K562 (cell line): ENCODE measurements at regions not wholly inside any gene's neighbourhood (a gene's known extent, or its start where the extent isn't known, plus 50 kb on each side); places are given as distances from the start of the nearest gene placed in this dataset.

Experiments
- ATAC-seq: fragments of 200-7000 bp; cut with Tn5 transposase; 3 replicates; pipeline ENCODE4 v1.9.1; 2020; ENCODE audit warnings: moderate library complexity
- BruUV-seq: library from RNA; stranded (reverse); fragments of 400-500 nt; replicated peaks from 2 replicates; lab custom pipeline; 2021; lab: Mats Ljungman, UMichigan
- CTCF ChIA-PET: fragments of 300-600 bp; formaldehyde crosslinking; extraction: SDS; loops from one replicate; lab custom pipeline; 2021; ENCODE audit warnings: low intra/inter-chr PET ratio; lab: Yijun Ruan, JAX
- POLR2A ChIA-PET: fragments of 300-600, 350-650 bp; sonication (Branson Sonifier 250); formaldehyde crosslinking; extraction: SDS; loops from one replicate; lab custom pipeline; 2021; ENCODE audit warnings: antibody characterized with exemption, inconsistent platforms; lab: Yijun Ruan, JAX
- DNase-seq, 4 experiments: peaks; one replicate each; pipeline versions ENCODE4 v3.0.0 to v3.0.0-alpha.2; 2011 to 2018; ENCODE audit warnings: low spot score in 3 of 4, mixed read lengths in 3 of 4; ENCODE audit errors: extremely low read depth in 1 of 4
- FAIRE-seq: peaks from 2 replicates; lab custom pipeline; 2011; peaks lifted over from hg19 to GRCh38; lab: Jason Lieb, UNC
- H2AFZ ChIP-seq: 2 replicates; pipeline ENCODE4 v1.6.0; 2011; ENCODE audit warnings: low read depth, low read length, control low read depth, inconsistent platforms
- H3K27ac ChIP-seq: fragments of 200-600 bp; 3 replicates; pipeline ENCODE4 v1.8.0; 2011; ENCODE audit warnings: low read depth, mild to moderate bottlenecking, control low read depth, inconsistent platforms, low read length, moderate library complexity, mixed read lengths; ENCODE audit errors: extremely low read depth
- H3K27me3 ChIP-seq, 2 experiments: fragments of 300-600 bp in 1 of 2; 2 replicates in 1 of 2; 3 replicates in 1 of 2; pipeline versions ENCODE4 v1.6.0 to v1.8.0; 2011; ENCODE audit warnings: inconsistent platforms in 2 of 2, low read length in 2 of 2, mild to moderate bottlenecking in 1 of 2, mixed read lengths in 1 of 2, moderate library complexity in 1 of 2; ENCODE audit not compliant: control insufficient read depth in 2 of 2, insufficient read depth in 2 of 2
- H3K36me3 ChIP-seq: fragments of 300-600 bp; 3 replicates; pipeline ENCODE4 v1.8.0; 2011; ENCODE audit warnings: mild to moderate bottlenecking, low read length, inconsistent platforms; ENCODE audit not compliant: control insufficient read depth, insufficient read depth
- H3K4me1 ChIP-seq, 2 experiments: fragments of 200-600 bp in 1 of 2; replicated peaks in 1 of 2; 2 replicates in 1 of 2; 3 replicates in 1 of 2; pipeline versions ENCODE4 v1.5.1 to v1.8.0; 2011; ENCODE audit warnings: inconsistent platforms in 2 of 2, low read length in 2 of 2, mild to moderate bottlenecking in 1 of 2, mixed read lengths in 1 of 2, moderate library complexity in 1 of 2; ENCODE audit not compliant: control insufficient read depth in 2 of 2, insufficient read depth in 2 of 2
- H3K4me2 ChIP-seq: 2 replicates; pipeline ENCODE4 v1.6.1; 2011; ENCODE audit warnings: low read length, control low read depth, inconsistent platforms, mixed read lengths; ENCODE audit not compliant: insufficient read depth
- H3K4me3 ChIP-seq: fragments of 200-600 bp; sonication (generic), shearing (Covaris generic); 2 replicates; pipeline ENCODE4 v1.5.1; 2016; ENCODE audit warnings: control low read depth, inconsistent platforms
- H3K79me2 ChIP-seq: fragments of 200-600 bp; 3 replicates; pipeline ENCODE4 v1.8.0; 2011; ENCODE audit warnings: low read length, inconsistent platforms; ENCODE audit not compliant: control insufficient read depth, insufficient read depth
- H3K9ac ChIP-seq, 2 experiments: 2 replicates each; pipeline versions ENCODE4 v1.6.0 to v1.6.1; 2011; ENCODE audit warnings: low read depth in 2 of 2, low read length in 2 of 2, control low read depth in 1 of 2, inconsistent platforms in 1 of 2, mild to moderate bottlenecking in 1 of 2, mixed read lengths in 1 of 2; ENCODE audit not compliant: insufficient read depth in 1 of 2
- H3K9me1 ChIP-seq: one replicate; pipeline ENCODE4 v1.6.0; 2011; ENCODE audit warnings: inconsistent platforms, mild to moderate bottlenecking, low read length, moderate library complexity; ENCODE audit not compliant: control insufficient read depth, insufficient read depth
- H3K9me3 ChIP-seq: replicated peaks from 2 replicates; pipeline ENCODE4 v1.5.1; 2011; ENCODE audit warnings: low read depth, low read length, inconsistent platforms; ENCODE audit not compliant: control insufficient read depth, insufficient read depth
- H4K20me1 ChIP-seq: replicated peaks from 2 replicates; pipeline ENCODE4 v1.6.1; 2011; ENCODE audit warnings: low read length, inconsistent platforms, mixed read lengths; ENCODE audit not compliant: control insufficient read depth, insufficient read depth
- BCL6 ChIP-seq: fragments of 250-450 bp; sonication (Bioruptor Pico); IDR thresholded peaks from 2 replicates; pipeline ENCODE4 v1.4.0; 2020
- DDX20 ChIP-seq: fragments of 450-650 bp; IDR thresholded peaks from 2 replicates; pipeline ENCODE4 v1.6.1; 2016; ENCODE audit warnings: missing genetic modification characterization, low read depth, mild to moderate bottlenecking, missing compliant biosample characterization, moderate library complexity
- ERF ChIP-seq: fragments of 450-650 bp; formaldehyde crosslinking; IDR thresholded peaks from 2 replicates; pipeline ENCODE4 v1.4.0; 2020; ENCODE audit warnings: mild to moderate bottlenecking, mixed read lengths
- HIVEP1 ChIP-seq: fragments of 250-450 bp; sonication (Bioruptor Pico); IDR thresholded peaks from 2 replicates; pipeline ENCODE4 v1.4.0; 2020; ENCODE audit warnings: mild to moderate bottlenecking
- HNRNPH1 ChIP-seq: fragments of 200-400 bp; formaldehyde crosslinking; optimal IDR thresholded peaks from 2 replicates; pipeline ENCODE3; 2017; ENCODE audit warnings: low read depth, mild to moderate bottlenecking, low read length, moderate library complexity
- LEF1 ChIP-seq: fragments of 450-650 bp; IDR thresholded peaks from 2 replicates; pipeline ENCODE4 v1.6.1; 2016; ENCODE audit warnings: mild to moderate bottlenecking
- MEF2D ChIP-seq: conservative IDR thresholded peaks from 2 replicates; pipeline ENCODE4 v1.6.1; 2016; ENCODE audit warnings: low read depth, missing genetic modification characterization, missing compliant biosample characterization
- NR2C2 ChIP-seq, 2 experiments: fragments of 200-800 bp in 1 of 2; sonication (Bioruptor generic) in 1 of 2; sonication (generic) in 1 of 2; formaldehyde crosslinking in 1 of 2; IDR thresholded peaks; 2 replicates each; pipeline versions ENCODE4 v1.6.1 to v1.8.0; 2016 to 2022; ENCODE audit warnings: mild to moderate bottlenecking in 1 of 2, missing compliant biosample characterization in 1 of 2, missing genetic modification characterization in 1 of 2, missing genetic modification reagents in 1 of 2
- TSC22D4 ChIP-seq: fragments of 450-650 bp; IDR thresholded peaks from 2 replicates; pipeline ENCODE4 v1.6.1; 2016; ENCODE audit warnings: missing genetic modification characterization, missing biosample characterization, control low read depth
- ZBTB11 ChIP-seq, 3 experiments: fragments of 200-800 bp in 1 of 3; fragments of 250-450 bp in 1 of 3; fragments of 450-650 bp in 1 of 3; sonication (Bioruptor Pico) in 1 of 3; sonication (Bioruptor generic) in 1 of 3; formaldehyde crosslinking in 1 of 3; IDR thresholded peaks; 2 replicates each; pipeline versions ENCODE4 v1.6.1 to v1.8.0; 2016 to 2022; ENCODE audit warnings: mild to moderate bottlenecking in 2 of 3, missing genetic modification characterization in 2 of 3, missing compliant biosample characterization in 1 of 3, moderate library complexity in 1 of 3
- ZKSCAN1 ChIP-seq: fragments of 150-350 bp; IDR thresholded peaks from 2 replicates; pipeline ENCODE4 v1.6.1; 2016; ENCODE audit warnings: low read depth, low read length
- ZNF197 ChIP-seq: fragments of 200-800 bp; sonication (Bioruptor generic); IDR thresholded peaks from 2 replicates; pipeline ENCODE4 v1.6.1; 2016; ENCODE audit warnings: low read depth, missing genetic modification characterization, missing compliant biosample characterization
- ZNF311 ChIP-seq: fragments of 250-450 bp; sonication (Bioruptor Pico); IDR thresholded peaks from 2 replicates; pipeline ENCODE4 v1.4.0; 2020; ENCODE audit warnings: mild to moderate bottlenecking, moderate library complexity
- ZNF75A ChIP-seq: fragments of 450-650 bp; formaldehyde crosslinking; IDR thresholded peaks from 2 replicates; pipeline ENCODE4 v1.4.0; 2020; ENCODE audit warnings: mild to moderate bottlenecking
- WGBS: fragments of 100-300 bp; shearing (Covaris generic); methylation state at CpG from one replicate; pipeline ENCODE4 v1.1.6; 2016; ENCODE audit warnings: low coverage, mixed read lengths; ENCODE audit not compliant: insufficient coverage; ENCODE audit errors: missing lambda C conversion rate; 5-methylcytosine and 5-hydroxymethylcytosine counted together
- in situ Hi-C: fragments of 300-500 bp; cut with MboI; formaldehyde crosslinking; loops from 4 replicates; pipeline ENCODE4 v1.15.0; 2018; ENCODE audit warnings: inconsistent platforms, mixed read lengths
- intact Hi-C: fragments of 100-400 bp; cut with micrococcal nuclease; formaldehyde crosslinking; loops from 2 replicates; pipeline ENCODE4 v1.14.2; 2022
- TF ChIP-seq, protein P1 (sequence below), 2 experiments: fragments of 200-800 bp in 1 of 2; sonication (Bioruptor generic) in 1 of 2; sonication (generic) in 1 of 2; formaldehyde crosslinking in 1 of 2; IDR thresholded peaks in 1 of 2; conservative IDR thresholded peaks in 1 of 2; 2 replicates each; pipeline versions ENCODE4 v1.5.0 to v1.6.1; 2016 to 2020; ENCODE audit warnings: missing compliant biosample characterization in 1 of 2, missing genetic modification characterization in 1 of 2, missing genetic modification reagents in 1 of 2
- TF ChIP-seq, protein P2 (sequence below): fragments of 450-650 bp; IDR thresholded peaks from one replicate; pipeline ENCODE4 v1.6.1; 2018; ENCODE audit warnings: mild to moderate bottlenecking, moderate library complexity; ENCODE audit not compliant: partially characterized antibody

GRCh38 chr12:89252284-89252683, 100.0 kb downstream of the DUSP6 start:
- Histone ChIP-seq H4K20me1 (no peaks in the 10 kb centered on the region), H3K36me3 (no peaks in the 10 kb centered on the region), H3K27ac (peak overlapping the region; percentile 39; the same call in 1 of the 3 replicates), H3K4me2 (no peak overlapping the region), H3K9me3 (no peaks in the 10 kb centered on the region), H3K9ac (no peak overlapping the region), H3K4me3 (no peak overlapping the region), H3K9me1 (no peaks in the 10 kb centered on the region), H3K27me3 (no peaks in the 10 kb centered on the region), H3K4me1 (no peaks in the 10 kb centered on the region; a peak in 1 of 5 replicates), H2AFZ (peak overlapping the region; percentile 42), H3K79me2 (no peaks in the 10 kb centered on the region)
- ChIA-PET CTCF (no interaction called here), POLR2A (no interaction called here)
- in situ Hi-C loops = no loop called here
- no peak for FAIRE-seq
- 11% methylated on average over 4 of the region's 4 CpGs for WGBS
- no TSS peak for BruUV-seq
- no peak for DNase-seq
- intact Hi-C loops = no loop called here
- ATAC-seq = no peak
- TF ChIP-seq ZNF75A (CRISPR knock-in tag) (peak; percentile 93), MEF2D (tag) (0 out of 2 replicates have a peak, but pooled peaks have one; percentile 8), HNRNPH1 (no peak), TSC22D4 (no peak), ZBTB11 (CRISPR knock-in tag; IDR thresholded peaks at IDR 0.05) (0 out of 6 replicates have a peak, but pooled peaks of 1 of the 3 experiments have one; percentile 25), HIVEP1 (0 out of 2 replicates have a peak, but pooled peaks have one; percentile 7), BCL6 (0 out of 2 replicates have a peak, but pooled peaks have one; percentile 5), ERF (0 out of 2 replicates have a peak, but pooled peaks have one; percentile 49), ZKSCAN1 (no peak), ZNF197 (CRISPR knock-in tag) (no peak), LEF1 (no peak), DDX20 (tag) (no peak), NR2C2 (CRISPR knock-in tag; IDR thresholded peaks at IDR 0.05) (no peak), NR2C2 (tag; IDR thresholded peaks at IDR 0.05) (0 out of 2 replicates have a peak, but pooled peaks have one; percentile 8), ZNF311 (CRISPR knock-in tag) (peak; percentile 30)
- TF ChIP-seq, protein P1, sequence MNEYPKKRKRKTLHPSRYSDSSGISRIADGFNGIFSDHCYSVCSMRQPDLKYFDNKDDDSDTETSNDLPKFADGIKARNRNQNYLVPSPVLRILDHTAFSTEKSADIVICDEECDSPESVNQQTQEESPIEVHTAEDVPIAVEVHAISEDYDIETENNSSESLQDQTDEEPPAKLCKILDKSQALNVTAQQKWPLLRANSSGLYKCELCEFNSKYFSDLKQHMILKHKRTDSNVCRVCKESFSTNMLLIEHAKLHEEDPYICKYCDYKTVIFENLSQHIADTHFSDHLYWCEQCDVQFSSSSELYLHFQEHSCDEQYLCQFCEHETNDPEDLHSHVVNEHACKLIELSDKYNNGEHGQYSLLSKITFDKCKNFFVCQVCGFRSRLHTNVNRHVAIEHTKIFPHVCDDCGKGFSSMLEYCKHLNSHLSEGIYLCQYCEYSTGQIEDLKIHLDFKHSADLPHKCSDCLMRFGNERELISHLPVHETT (CRISPR knock-in tag; conservative IDR thresholded peaks at IDR 0.05 in 1 of 2, IDR thresholded peaks at IDR 0.05 in 1 of 2) = peak in 1 of 2 experiments; percentile 64; a peak in 1 of 4 replicates
- TF ChIP-seq, protein P2, sequence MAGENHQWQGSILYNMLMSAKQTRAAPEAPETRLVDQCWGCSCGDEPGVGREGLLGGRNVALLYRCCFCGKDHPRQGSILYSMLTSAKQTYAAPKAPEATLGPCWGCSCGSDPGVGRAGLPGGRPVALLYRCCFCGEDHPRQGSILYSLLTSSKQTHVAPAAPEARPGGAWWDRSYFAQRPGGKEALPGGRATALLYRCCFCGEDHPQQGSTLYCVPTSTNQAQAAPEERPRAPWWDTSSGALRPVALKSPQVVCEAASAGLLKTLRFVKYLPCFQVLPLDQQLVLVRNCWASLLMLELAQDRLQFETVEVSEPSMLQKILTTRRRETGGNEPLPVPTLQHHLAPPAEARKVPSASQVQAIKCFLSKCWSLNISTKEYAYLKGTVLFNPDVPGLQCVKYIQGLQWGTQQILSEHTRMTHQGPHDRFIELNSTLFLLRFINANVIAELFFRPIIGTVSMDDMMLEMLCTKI = no peak
